Chondrocyte (in vitro differentiated cells): ENCODE measurements at regions not wholly inside any gene's neighbourhood (a gene's known extent, or its start where the extent isn't known, plus 50 kb on each side); places are given as distances from the start of the nearest gene placed in this dataset.

Experiments
- DNase-seq: peaks from one replicate; pipeline ENCODE4 v3.0.0; 2021; ENCODE audit warnings: mixed read lengths, low spot score
- H3K27ac Mint-ChIP-seq: one replicate; pipeline ENCODE4 v1.8.0; 2021; ENCODE audit warnings: mild to moderate bottlenecking, moderate library complexity, mixed read lengths; ENCODE audit not compliant: unreplicated experiment
- H3K27me3 Mint-ChIP-seq: 2 replicates; pipeline ENCODE4 v1.8.0; 2021; ENCODE audit warnings: low read depth, mixed read lengths
- H3K36me3 Mint-ChIP-seq: 2 replicates; pipeline ENCODE4 v1.8.0; 2021; ENCODE audit warnings: low read depth, mixed read lengths
- H3K4me1 Mint-ChIP-seq: 2 replicates; pipeline ENCODE4 v1.8.0; 2021; ENCODE audit warnings: low read depth, mild to moderate bottlenecking, mixed read lengths
- H3K4me3 Mint-ChIP-seq: one replicate; pipeline ENCODE4 v1.8.0; 2021; ENCODE audit warnings: mild to moderate bottlenecking, moderate library complexity, mixed read lengths; ENCODE audit not compliant: unreplicated experiment
- H3K9me3 Mint-ChIP-seq: 2 replicates; pipeline ENCODE4 v1.8.0; 2021; ENCODE audit warnings: low read depth, mixed read lengths
- CTCF ChIP-seq: fragments of 200-600 bp; sonication (generic); IDR thresholded peaks from 2 replicates; pipeline ENCODE4 v1.5.0; 2021; ENCODE audit warnings: antibody characterized with exemption, mild to moderate bottlenecking, moderate library complexity

GRCh38 chr12:105982022-105982421 is 156.7 kb downstream of the NUAK1 start:
- Mint-ChIP-seq H3K27me3 (no peaks in the 10 kb centered on the region), H3K27ac (no peak overlapping the region), H3K36me3 (no peaks in the 10 kb centered on the region), H3K9me3 (no peaks in the 10 kb centered on the region), H3K4me3 (no peak overlapping the region), H3K4me1 (peaks cover 34% of the 10 kb centered on the region)
- DNase-seq, result no peak
- TF ChIP-seq CTCF, result no peak

GRCh38 chr12:105983622-105984320 is 155.0 kb downstream of the NUAK1 start:
- TF ChIP-seq CTCF, result no peak
- H3K36me3 Mint-ChIP-seq, result no peaks in the 10 kb centered on the region
- H3K4me3 Mint-ChIP-seq, result no peak overlapping the region
- H3K9me3 Mint-ChIP-seq, result no peaks in the 10 kb centered on the region
- H3K27me3 Mint-ChIP-seq, result no peaks in the 10 kb centered on the region
- peak overlapping the region; percentile 13 for H3K27ac Mint-ChIP-seq
- DNase-seq, result no peak
- peaks cover 23% of the 10 kb centered on the region for H3K4me1 Mint-ChIP-seq

- TF ChIP-seq CTCF, result no peak
- H3K9me3 Mint-ChIP-seq, result no peaks in the 10 kb centered on the region
- H3K36me3 Mint-ChIP-seq, result peaks cover 3% of the 10 kb centered on the region
- no peak for DNase-seq
- no peak overlapping the region for H3K4me3 Mint-ChIP-seq
- no peak overlapping the region for H3K27ac Mint-ChIP-seq
- peaks cover 21% of the 10 kb centered on the region for H3K4me1 Mint-ChIP-seq
- H3K27me3 Mint-ChIP-seq, result no peaks in the 10 kb centered on the region
Observed at GRCh38 chr12:105985383-105985782, 153.4 kb downstream of the NUAK1 start.

- Mint-ChIP-seq H3K27me3 (no peaks in the 10 kb centered on the region), H3K27ac (peak overlapping the region; percentile 5), H3K4me3 (no peak overlapping the region), H3K4me1 (peaks cover 22% of the 10 kb centered on the region), H3K9me3 (no peaks in the 10 kb centered on the region), H3K36me3 (peaks cover 3% of the 10 kb centered on the region)
- TF ChIP-seq CTCF, result no peak
- no peak for DNase-seq
Observed at GRCh38 chr12:105986779-105987684, 151.7 kb downstream of the NUAK1 start.

- Mint-ChIP-seq H3K36me3 (peaks cover 3% of the 10 kb centered on the region), H3K4me1 (peaks cover 28% of the 10 kb centered on the region), H3K27me3 (no peaks in the 10 kb centered on the region), H3K4me3 (no peak overlapping the region), H3K9me3 (no peaks in the 10 kb centered on the region), H3K27ac (no peak overlapping the region)
- DNase-seq, result no peak
- no peak for TF ChIP-seq CTCF
Observed at GRCh38 chr12:105987685-105988035, 151.1 kb downstream of the NUAK1 start.
